Lower leg skin (tissue), 4 donors: ENCODE measurements at regions not wholly inside any gene's neighbourhood (a gene's known extent, or its start where the extent isn't known, plus 50 kb on each side); places are given as distances from the start of the nearest gene placed in this dataset.

ENCODE experiments used
- DNase-seq, 2 donors: peaks; one replicate each; pipeline ENCODE4 v3.0.0-alpha.2; 2019; ENCODE audit warnings: low spot score in 2 of 2
- H3K4me3 ChIP-seq: fragments of 200-600 bp; sonication (generic); 2 replicates; pipeline ENCODE4 v1.5.1; 2017; ENCODE audit warnings: mild to moderate bottlenecking, low read depth; ENCODE audit not compliant: poor library complexity, severe bottlenecking
- POLR2A ChIP-seq, 2 donors: fragments of 450-650 bp; IDR thresholded peaks; one replicate each; pipeline ENCODE4 v1.6.1; 2016 to 2017; ENCODE audit warnings: antibody characterized with exemption in 2 of 2, mild to moderate bottlenecking in 1 of 2, moderate library complexity in 1 of 2
- WGBS, 2 donors: methylation state at CpG; one replicate each; pipeline ENCODE4 v1.1.5; 2018; 5-methylcytosine and 5-hydroxymethylcytosine counted together
- intact Hi-C: fragments of 100-400 bp; cut with DNase I; formaldehyde crosslinking; loops from one replicate; pipeline ENCODE4 v1.15.0; 2023; ENCODE audit warnings: low total_unique reads
- TF ChIP-seq, protein P1 (sequence below), 3 donors: fragments of 450-650 bp; IDR thresholded peaks; one replicate each; pipeline ENCODE4 v1.5.1; 2016; ENCODE audit warnings: antibody characterized with exemption in 3 of 3, mild to moderate bottlenecking in 3 of 3, moderate library complexity in 2 of 3

- TF ChIP-seq, protein P1, sequence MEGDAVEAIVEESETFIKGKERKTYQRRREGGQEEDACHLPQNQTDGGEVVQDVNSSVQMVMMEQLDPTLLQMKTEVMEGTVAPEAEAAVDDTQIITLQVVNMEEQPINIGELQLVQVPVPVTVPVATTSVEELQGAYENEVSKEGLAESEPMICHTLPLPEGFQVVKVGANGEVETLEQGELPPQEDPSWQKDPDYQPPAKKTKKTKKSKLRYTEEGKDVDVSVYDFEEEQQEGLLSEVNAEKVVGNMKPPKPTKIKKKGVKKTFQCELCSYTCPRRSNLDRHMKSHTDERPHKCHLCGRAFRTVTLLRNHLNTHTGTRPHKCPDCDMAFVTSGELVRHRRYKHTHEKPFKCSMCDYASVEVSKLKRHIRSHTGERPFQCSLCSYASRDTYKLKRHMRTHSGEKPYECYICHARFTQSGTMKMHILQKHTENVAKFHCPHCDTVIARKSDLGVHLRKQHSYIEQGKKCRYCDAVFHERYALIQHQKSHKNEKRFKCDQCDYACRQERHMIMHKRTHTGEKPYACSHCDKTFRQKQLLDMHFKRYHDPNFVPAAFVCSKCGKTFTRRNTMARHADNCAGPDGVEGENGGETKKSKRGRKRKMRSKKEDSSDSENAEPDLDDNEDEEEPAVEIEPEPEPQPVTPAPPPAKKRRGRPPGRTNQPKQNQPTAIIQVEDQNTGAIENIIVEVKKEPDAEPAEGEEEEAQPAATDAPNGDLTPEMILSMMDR (IDR thresholded peaks at IDR 0.05), result no peak
- no peak for TF ChIP-seq POLR2A (IDR thresholded peaks at IDR 0.05)
- intact Hi-C loops, result no loop called here
- no peak for DNase-seq
- no peak overlapping the region for H3K4me3 ChIP-seq
- 33 to 58% methylated on average over 1 of the region's 1 CpG for WGBS, 2 donors
Observed at GRCh38 chr2:226399006-226399405, 400.6 kb downstream of the IRS1 start.

DNA sequence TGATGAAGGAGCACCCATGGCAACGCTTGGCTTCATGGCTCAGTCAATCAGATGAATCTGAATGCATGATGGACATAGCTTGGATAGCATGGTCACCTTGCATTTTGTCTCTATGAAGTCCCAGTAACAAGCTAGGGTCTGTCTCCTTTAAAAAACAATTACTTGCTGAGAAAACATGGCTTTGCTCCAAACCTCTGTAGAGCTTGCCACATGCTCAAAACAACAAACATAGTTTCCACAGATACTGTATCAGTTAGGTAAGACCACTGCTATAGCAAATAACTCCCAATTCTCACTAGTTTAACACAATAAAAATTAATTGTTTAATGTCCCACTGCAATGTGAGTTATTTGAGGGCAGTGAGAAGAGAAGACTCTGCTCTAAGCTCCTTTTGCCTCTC lies 401.0 kb downstream of the IRS1 start:
- intact Hi-C loops, result no loop called here
- DNase-seq, result no peak
- WGBS, 2 donors, result 96 to 100% methylated on average over 1 of the region's 1 CpG

GRCh38 chr2:226396541-226396940 lies 403.1 kb downstream of the IRS1 start:
- no peak for DNase-seq
- WGBS, 2 donors, result 44 to 53% methylated on average over 2 of the region's 2 CpGs
- intact Hi-C loops, result no loop called here
- no peak for TF ChIP-seq POLR2A (IDR thresholded peaks at IDR 0.05)
- TF ChIP-seq, protein P1 (IDR thresholded peaks at IDR 0.05), result no peak
- H3K4me3 ChIP-seq, result no peak overlapping the region

More for the DNA sequence above, 401.0 kb downstream of the IRS1 start:
- TF ChIP-seq, protein P1 (IDR thresholded peaks at IDR 0.05), result no peak
- TF ChIP-seq POLR2A (IDR thresholded peaks at IDR 0.05), result no peak
- H3K4me3 ChIP-seq, result no peak overlapping the region

DNA sequence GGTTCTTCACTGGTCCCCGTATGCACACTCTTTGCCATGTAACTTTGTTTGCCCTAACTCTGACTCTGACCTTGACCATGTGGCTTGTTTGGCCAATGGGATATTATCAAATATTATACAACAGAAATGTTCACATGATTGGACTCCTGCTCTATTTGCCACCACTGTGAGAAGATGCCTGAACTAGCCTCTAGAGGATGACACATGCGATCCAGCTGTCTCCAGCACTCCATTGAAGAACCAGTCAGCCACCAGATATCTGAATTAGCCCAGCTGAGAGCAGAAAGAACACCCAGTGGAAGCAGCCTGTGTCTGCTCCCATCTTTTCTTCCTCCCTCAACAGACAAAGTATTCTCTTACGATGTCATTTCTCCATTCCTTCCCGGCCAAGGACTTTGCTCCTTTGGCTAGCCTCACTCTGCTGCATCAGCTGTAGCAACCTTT lies 412.1 kb downstream of the IRS1 start:
- no peak for DNase-seq
- intact Hi-C loops, result no loop called here
- no peak for TF ChIP-seq POLR2A (IDR thresholded peaks at IDR 0.05)
- TF ChIP-seq, protein P1 (IDR thresholded peaks at IDR 0.05), result no peak
- H3K4me3 ChIP-seq, result no peak overlapping the region
- 98% methylated on average over 4 of the region's 4 CpGs for WGBS, 2 donors

DNA sequence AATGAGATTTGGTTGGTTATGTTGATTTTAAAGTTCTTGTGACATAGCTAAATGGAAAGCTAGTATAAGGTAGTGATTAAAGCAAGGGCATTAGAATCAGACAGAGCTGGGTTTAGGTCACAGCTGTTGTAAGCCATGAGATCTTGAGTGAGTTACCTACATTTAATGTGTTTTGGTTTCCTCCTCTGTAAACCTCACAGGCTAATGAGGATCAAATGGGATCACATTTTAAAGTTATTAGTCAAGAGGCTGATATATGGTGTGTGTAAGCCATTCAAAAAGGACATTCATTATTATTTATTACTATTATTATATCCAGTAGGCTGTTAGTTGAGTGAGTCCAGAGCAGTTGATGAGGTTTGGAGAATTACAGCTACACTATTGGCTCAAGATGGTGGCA lies 416.2 kb downstream of the IRS1 start:
- H3K4me3 ChIP-seq, result no peak overlapping the region
- TF ChIP-seq, protein P1 (IDR thresholded peaks at IDR 0.05), result no peak
- no peak for TF ChIP-seq POLR2A (IDR thresholded peaks at IDR 0.05)
- no peak for DNase-seq
- intact Hi-C loops, result no loop called here

- TF ChIP-seq POLR2A (IDR thresholded peaks at IDR 0.05), result no peak
- TF ChIP-seq, protein P1 (IDR thresholded peaks at IDR 0.05), result no peak
- 92% methylated on average over 6 of the region's 6 CpGs for WGBS, 2 donors
Observed at GRCh38 chr2:226380679-226381078, 418.9 kb downstream of the IRS1 start.

More at GRCh38 chr2:226380679-226381078, 418.9 kb downstream of the IRS1 start:
- DNase-seq, result no peak
- no peak overlapping the region for H3K4me3 ChIP-seq
- intact Hi-C loops, result no loop called here
